Left renal pelvis (tissue), 4 donors: ENCODE measurements at regions not wholly inside any gene's neighbourhood (a gene's known extent, or its start where the extent isn't known, plus 50 kb on each side); places are given as distances from the start of the nearest gene placed in this dataset.
"Not testable (repeated sequence)": the region's sequence is repeated elsewhere in the genome, so short reads cannot be mapped to it uniquely, and the experiment has no call there.

Experiments
- DNase-seq, 4 donors: peaks; one replicate each; pipeline ENCODE4 v3.0.0-alpha.2; 2013; ENCODE audit warnings: low read depth in 4 of 4, low spot score in 3 of 4

DNA sequence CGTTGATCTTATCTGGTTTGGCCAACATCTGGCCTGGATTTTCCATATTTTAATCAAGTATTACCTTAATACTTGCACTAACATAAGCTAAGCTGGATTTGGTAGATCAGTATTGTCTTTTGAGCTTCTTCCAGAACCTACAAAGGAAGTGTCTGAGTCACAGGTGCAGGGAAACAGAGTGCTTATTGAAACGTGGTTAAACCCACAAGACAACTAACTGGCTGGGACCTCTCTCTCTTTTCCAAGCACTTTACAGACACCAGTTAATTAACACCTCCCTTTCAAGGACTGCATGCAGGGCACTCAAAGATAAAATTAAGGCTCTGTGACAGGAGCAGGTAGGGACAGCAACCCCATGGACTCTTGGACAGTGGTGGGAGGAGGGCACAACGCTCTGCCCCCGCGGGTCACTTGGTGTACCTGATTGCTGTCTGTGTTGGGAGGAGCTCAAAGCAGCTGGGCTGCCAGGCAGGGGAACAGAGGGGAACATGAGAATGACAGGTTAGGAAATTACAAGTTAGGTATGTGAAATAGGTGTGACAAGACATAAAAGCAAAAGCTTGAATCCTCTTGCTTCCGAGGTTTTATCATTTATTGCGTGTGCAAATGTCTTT is 133.7 kb upstream of the MON1B start:
- DNase-seq, result no peak

DNA sequence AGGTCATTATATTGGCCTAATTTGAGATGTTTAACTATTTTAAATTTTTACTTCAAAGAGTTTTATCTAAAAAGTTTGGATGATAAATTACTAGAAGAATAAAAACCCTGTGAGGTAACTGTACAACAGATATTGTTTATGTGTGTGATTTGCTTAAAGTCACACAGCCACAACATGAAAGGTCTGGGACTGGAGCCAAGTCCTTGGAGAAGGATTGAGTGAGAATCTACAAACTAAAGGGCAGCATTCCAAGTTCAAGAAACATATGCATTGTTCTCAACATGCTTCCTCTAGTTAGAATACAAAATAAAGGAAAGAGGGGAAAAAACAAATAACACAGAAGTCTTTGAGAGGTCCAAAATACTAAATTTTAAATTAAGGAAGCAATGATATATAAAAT is 131.5 kb upstream of the MON1B start:
- peak in 2 of 4 donors; percentile 26 to 32 for DNase-seq

DNA sequence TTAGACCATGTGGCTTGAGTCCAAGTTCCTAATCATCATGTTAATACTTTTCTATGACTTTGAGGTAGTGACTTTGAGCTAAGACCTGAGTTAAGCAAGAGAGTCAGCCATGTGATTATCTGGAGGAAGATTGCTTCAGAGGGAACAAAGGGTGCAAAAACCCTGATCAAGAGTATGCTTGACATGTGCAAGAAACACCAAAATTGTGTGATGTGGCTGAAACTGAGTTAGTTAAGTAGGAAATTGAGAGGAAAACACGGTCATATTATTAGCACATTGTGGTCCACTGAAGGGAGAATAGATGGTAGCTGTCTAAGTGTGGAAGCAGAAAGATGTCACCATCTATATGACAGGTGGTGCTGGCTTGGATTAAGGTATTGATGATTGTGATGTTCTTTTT is 130.4 kb upstream of the MON1B start:
- no peak for DNase-seq

DNA sequence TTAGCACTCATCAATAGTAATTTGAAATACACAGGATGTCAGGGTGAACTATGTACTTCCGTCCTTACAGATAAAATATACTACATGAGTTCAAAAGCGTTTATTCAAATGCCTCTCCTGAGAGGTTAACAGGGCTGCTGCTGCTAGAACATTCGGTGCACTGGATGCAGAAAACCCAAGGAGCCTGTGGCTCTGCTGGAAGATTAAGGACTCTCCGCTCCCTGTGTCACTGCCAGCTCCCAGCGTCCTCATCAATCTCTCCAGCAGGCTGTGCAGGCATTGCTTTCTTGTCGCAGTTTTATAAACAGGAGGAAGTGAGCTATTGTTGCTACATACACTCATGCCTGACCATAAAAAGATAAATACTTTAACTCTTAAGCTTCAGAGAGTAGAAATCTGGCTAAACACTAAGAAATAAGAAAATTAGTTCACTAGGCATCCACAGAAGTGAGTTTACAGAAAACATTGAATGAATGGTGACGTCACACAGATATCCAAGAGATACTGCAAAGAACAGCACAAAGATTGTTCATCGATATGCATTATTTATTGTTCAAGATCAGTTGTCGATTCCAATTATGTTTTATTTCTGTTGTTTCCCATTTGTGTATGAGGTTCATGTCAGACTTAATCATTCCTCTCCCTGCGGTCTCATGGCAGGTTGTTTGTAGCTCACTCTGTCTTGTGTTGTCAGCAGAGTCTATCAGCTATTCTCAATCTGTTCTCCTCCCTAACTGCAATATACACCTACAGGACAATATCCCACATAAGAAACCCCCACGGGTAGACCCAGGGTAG is 127.9 kb upstream of the MON1B start:
- peak in 1 of 4 donors; percentile 9 for DNase-seq

DNA sequence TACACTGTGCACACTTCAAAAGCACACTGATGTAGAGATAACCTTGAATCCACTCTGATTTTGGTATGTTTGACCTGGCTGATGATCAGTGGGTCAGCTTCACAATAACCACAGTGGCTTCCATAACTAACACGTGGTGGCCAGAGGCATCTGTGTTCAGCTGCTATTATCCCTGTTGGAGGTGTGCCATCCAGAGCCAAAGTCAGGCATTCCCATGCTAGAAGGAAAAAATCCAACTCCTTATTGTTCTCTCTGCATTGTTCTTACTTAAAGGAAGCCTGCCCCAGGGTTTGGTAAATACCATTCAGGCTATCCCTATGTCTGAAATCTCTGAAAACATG is 127.3 kb upstream of the MON1B start:
- no peak for DNase-seq

DNA sequence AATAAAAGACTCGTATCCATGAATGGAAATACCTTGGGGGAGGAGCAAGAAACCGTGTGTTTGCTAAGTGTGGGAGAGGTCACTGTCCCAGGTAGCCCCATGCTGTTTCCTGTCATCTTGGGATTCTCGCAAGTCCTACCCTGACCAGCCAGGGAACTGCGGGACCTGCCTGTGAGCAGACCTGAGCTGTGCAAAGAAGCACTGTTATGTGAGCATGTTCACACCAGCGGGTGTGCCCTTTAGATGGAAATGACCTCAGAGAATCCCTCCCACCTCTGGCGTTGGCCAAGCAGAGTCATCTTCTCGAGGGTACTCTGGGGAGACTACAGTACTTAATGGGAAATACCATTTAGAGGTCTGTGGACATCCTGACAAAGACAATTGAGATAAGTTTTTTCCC is 127.0 kb upstream of the MON1B start:
- DNase-seq, result no peak

DNA sequence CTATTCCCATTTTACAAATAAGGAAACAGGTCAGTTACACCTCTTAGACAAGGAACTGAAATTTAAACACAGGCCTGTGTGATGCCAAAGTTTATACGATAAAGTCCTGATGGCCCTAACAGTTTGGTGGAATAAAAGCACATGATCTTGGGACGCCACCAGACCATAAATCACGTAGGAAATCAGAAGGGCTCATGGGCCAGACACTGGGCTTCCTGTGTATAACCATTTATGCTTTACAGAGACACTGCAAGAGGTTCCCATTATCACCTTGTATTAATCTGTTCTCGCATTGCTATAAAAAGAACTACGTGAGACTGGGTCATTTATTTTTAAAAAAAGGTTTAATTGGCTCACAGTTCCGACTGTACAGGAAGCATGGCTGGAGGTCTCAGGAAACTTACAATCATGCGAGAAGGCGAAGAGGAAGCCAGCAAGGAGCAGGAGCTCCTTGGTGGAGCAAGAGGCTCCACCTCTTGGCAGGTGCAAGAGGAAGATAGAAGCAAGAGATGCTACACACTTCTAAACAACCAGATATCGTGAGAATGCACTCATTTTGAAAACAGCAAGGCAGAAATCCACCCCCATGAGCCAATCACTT is 124.0 kb upstream of the MON1B start:
- no peak for DNase-seq

DNA sequence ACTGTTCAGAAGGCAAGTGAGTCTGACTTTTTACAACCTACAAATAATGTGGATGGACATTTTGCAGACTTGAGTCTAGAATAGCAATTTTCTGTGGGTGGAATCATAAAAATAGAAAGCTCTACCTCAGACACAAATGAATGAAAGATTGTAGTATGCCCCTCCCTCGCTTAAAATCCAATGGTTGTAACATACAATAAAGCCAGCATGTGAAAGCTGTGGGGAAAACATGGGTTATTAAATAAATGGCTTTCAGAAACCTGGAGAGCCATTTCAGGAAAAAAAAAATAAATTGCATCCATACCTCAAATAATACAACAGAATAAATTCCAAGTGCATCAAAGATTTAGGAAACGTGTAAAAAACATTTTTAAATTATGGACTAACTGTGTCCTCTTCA is 123.1 kb upstream of the MON1B start:
- DNase-seq, result no peak

DNA sequence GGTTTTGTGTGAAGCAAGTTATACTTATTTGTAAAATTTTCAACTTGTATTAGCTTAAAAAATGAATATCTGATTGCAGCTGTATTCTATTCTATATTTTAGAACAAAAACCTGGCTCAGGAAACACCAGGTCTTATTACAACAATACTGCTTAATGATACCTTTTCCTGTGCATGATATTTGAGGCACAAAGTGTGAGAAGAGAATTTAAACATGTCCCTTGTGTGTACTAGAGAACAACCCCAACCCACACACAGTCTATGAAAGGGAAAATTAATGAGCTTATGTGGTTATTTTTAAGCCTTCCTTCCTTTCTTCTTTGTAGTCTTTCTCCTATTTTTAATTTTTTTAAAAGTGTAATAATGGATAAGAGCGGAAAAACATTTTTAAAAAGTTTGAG is 122.6 kb upstream of the MON1B start:
- DNase-seq, result no peak

DNA sequence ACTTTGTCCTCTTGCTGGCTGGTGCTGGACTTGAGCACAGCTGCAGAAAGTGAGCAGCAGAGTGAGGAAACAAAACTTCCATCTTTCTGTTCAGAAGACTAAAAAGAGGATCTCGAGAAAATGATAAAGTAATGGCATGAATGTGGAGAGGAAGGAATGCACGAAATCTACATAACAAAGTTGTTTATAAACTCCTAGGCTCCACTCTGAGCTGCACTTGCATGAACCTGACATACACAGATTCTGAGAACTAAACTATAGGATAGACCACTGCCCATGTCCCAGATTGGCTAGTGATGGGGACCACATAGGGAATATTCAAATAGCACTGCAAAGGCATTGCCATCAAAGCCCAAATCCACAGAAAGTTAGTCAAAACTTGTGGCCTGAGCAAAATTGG is 121.1 kb upstream of the MON1B start:
- no peak for DNase-seq

DNA sequence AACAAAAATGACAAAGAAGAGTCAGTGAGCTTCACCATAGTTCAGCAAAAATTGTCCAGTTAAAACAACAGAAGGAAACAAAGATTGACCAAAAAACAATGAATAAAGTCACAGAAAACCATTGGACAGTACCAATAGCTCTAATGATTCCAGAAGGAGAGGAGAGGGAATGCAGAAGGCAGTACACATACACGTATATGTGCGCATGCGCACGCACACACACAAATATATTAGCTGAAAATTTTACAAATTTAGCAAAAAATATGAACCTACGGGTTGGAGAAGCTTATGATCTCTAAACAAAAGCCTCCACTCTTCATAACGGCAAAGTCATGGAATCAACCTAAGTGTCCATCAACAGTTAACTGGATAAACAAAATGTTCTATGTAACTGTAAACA is 120.3 kb upstream of the MON1B start:
- DNase-seq, result no peak

DNA sequence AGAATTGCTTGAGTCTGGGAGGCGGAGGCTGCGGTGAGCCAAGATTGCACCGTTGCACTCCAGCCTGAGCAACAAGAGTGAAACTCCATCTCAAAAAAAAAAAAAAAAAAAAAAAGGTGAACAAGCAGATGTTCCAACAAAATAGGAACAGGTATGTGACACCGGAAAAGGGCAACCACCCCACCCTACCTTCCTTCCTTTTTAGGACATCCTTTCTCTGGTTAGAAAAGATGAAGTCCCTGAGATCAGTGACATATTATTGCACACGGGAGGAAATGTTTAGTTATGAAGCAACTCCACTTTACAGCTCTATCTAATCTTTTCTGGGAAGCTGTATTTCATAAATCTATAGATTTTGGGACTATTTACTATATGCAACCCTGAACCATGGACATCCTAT is 114.2 kb upstream of the MON1B start:
- DNase-seq, result no peak

DNA sequence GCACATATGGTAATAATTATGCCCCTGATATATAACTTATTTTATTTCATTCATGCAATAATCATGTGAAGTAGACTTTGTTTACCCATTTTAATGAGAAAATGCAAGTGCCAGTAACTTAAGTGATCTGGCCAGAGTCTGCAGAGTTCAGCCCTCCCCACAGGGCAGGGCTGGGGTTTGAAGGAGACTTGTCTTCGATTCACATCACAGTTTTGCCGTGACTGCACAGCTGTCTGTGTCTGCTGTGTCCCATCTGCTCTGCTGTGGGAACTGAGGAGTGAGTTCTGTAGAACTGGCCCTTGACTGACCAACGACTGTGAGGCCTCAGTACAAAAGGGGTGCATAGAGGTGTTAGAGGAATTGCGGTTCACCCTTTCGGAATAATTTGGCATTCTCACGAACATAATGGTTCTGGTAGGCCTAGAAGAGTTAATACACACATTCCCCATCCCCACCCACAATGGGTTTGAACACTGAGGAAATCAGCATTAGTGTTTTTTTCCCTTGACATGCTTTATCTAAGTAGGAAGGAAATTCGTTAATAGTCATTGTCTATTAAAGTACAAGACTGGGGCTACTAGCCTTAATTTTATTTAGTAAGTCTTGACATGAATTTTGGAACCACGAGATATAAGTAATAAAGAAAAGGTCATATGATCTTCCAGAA is 113.6 kb upstream of the MON1B start:
- DNase-seq, result no peak

DNA sequence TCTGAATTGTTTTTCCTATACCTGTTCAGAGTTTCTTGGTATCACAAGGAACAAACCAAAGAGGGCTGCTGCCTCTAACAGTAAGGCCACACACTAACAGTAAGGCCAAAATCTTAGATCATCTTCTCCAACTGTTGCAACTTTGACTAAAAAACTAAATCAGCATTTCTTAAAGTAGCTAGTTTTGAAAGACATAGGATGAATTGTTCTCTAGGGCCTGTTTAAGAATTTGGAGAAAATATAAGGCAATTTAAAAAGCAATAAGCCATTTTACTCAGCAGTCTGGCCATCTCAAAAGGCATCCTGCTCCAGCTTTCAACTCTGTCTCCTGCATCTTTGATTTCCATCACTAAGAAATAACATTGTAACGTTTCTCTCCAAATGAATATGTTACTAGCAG is 105.0 kb upstream of the MON1B start:
- no peak for DNase-seq

DNA sequence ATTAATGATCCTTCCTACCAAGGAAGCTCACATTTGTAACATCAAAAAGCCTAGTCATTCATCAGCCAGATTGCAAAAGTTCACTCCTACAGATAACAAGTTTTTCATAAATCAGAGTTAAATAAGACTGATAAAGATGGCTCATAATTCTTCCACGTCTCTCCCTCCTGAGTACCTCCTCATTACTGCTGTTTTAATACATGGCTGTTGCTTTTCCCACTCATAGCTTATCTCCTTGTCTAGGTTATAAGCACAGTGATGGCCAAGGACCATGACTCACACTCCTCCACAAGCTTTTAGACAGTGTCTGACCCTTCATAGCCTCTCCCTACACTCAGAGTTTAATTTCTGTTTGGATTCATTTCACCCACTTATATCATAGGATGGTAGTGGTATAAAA is 100.9 kb upstream of the MON1B start:
- DNase-seq, result no peak

DNA sequence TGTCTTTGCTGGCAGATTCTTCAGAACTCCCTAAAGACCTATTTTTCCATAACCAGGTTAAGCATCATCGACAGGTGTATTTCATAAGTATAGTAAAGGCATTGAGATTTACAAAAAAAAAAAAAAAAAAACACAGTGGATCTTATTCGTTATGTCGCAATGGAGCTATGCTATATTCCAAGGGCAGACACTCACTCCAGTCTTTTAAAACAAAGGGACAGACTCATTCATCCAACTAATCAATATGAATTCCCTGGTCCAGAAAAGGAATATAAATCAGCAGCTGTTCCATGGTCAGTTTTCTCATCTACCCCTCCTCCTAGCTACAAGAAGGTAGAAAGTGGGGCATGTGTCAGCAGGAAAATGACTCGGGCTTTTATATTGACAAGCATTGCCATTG is 97.7 kb upstream of the MON1B start:
- no peak for DNase-seq

DNA sequence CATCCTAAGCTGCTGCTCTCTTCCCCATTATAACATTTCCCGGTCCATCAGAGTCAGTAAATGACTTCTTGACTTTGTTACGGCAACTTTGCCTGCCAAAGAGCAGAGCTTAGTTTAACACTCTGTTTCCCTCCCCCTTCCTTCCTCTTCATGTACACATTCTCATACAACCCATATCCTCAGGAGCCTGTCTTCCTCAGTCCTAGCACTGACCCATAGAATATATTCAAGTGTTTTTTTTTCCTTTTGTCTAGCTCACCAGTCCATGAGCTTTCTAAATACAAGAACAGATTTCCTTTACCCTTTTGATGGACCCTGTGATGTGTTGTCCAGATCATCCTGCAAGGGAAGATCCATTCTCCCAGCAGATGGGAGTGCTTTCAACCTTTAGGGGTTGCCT is 97.0 kb upstream of the MON1B start:
- no peak for DNase-seq

DNA sequence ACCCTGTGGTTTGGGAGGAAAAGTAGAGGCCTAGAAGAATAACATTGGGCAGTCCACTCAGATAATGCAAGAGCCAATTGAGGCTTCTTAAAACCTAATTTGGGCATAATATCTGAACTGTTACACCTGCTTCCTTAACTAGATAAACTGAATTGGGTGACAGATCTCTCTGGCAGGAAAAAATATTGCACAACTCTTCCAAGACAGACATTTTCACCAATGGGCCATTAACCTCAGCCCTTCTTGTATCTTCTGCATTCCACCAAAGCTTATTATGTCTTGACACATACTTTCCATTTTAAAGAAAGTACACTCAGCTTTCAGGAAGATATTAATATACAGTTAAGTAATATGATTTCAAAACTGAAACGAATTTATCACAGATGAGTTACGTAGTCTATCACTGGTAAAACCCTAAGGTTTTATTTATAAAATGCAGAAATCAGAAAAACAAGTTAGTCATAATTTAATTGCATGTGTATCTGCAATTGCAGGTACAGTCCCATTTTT is 79.9 kb upstream of the MON1B start:
- no peak for DNase-seq

DNA sequence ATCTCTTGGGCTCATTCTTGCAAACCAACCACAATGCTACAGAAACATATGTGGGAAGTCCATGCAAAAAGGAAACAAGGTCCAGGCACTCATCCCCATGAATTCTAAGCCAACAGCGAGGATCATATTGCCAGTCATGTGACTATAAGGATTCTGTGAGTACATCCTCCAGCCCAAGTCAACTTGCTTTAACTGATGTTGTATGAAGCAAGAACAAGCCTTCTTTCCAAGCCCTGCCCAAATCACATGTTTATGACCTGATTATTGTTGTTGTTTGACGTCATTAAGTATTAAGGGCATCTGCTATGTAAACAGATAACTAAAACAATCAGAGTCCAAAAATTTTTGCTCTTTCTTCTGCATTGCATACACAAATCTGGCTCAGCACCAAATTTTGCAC is 78.2 kb upstream of the MON1B start:
- no peak for DNase-seq

DNA sequence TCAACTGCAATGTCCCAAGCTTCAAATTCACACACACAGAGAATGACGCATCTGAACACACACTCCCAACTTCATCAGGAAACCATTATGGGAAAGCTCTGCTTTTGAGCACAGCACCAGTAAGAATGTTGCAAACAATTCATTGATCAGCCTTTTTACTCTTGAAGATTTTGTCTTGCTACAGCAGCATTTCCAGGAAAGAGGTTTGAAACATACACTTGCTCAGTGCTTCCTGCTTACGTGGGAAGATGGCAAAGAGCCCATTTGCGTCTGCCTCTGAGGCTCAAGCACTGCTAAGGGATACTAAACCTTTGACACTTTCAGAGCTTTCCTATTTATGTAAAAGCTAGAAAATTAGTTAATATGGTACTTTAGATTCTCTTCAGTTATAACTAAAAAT is 77.2 kb upstream of the MON1B start:
- DNase-seq, result peak in 1 of 4 donors; percentile 10

DNA sequence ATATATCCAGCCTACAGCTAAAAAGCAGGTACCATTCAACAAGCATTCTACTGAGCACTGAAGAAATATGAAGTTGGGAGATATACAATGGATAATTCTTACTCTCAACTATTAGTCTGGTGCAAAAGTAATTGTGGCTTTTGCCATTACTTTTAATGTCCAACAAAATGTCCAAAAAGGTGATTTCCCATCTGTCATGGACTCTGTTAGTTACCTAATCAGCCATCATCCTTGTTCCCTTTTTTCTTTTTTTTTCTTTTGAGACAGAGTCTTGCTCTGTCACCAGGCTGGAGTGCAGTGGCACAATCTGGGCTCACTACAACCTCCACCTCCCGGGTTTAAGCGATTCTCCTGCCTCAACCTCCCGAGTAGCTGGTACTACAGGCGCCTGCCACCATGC is 76.6 kb upstream of the MON1B start:
- DNase-seq, result not testable (repeated sequence)

DNA sequence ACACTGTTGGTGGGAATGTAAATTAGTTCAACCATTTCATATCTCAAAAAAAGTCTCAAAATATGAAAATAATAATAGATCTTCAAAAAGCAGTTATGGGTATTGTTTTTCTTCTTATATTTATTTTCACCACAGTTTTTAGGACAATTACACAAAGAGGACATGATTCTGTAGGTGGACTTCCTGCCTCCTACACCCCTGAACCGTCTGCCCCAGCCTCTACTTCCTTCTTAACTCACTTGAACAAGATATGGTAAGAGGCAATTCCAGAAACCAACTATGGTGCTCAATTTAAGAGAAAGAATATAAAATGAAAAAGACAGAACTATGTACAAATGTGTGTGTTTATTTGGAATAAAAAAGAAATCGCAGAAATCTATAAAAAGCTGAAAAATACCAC is 74.1 kb upstream of the MON1B start:
- DNase-seq, result no peak
